ELF-1 (cell line): ENCODE measurements at regions not wholly inside any gene's neighbourhood (a gene's known extent, or its start where the extent isn't known, plus 50 kb on each side); places are given as distances from the start of the nearest gene placed in this dataset.
"Not testable (repeated sequence)": the region's sequence is repeated elsewhere in the genome, so short reads cannot be mapped to it uniquely, and the experiment has no call there.

Source experiments
- DNase-seq: peaks from one replicate; pipeline ENCODE4 v3.0.0-alpha.2; 2016; ENCODE audit warnings: low read depth, low spot score

- no peak for DNase-seq
These were observed 286.7 kb upstream of the ATXN7L3B start for GRCh38 chr12:74250891-74251290.

DNA sequence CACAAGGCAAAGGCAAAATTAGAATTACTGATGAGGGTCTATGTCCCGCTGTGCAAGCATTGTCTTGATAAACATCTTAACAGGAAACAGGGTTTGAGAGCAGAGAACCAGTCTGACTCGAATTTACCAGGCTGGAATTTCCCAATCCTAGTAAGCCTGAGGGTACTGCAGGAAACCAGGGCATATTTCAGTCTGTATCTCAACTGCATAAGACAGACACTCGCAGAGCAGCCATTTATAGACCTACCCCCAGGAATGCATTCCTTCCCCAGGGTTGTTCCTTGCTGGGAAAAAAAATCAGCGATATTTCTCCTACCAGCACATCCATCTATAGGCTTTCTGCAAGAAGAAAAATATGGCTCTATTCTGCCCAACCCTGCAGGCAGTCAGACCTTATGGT is 283.8 kb upstream of the ATXN7L3B start:
- peak; percentile 25 for DNase-seq

DNA sequence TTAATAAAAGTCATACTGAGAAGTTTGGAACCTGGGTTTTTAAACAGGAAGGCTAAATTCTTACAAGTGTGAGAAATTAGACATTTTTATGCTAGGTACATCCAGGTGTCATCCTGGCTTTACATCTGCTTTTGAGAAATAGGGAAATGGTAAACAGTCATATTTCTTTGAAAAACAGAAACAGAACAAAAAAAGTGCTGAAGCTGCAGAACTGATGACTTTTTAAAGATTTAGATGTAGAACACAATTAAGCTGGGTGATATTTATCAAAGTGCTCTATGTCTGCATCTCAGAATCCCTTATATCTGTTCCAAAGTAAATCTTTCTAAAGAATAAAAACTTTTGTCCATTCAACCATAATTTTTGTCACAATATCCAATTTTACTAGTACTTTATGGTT is 282.9 kb upstream of the ATXN7L3B start:
- DNase-seq: no peak

- DNase-seq: no peak
These were observed 278.4 kb upstream of the ATXN7L3B start for GRCh38 chr12:74259199-74259598.

DNA sequence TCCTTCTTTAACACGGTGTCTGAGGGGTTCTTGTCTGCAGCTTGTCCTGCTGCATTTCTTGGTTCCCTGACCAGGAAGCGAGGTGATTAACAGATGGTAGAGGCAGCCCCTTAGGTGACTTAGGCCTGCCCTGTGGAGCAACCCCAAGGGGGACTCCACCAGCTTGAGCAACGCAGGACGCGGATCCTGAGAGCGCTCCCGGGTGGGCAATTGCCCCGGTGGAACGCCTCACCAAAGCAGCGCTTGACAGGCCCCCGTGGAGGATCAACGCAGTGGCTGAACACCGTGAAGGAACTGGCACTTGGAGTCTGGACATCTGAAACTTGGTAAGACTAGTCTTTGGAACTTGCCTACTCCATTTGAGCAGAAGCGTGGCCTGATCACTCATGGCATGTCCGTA is 272.9 kb upstream of the ATXN7L3B start:
- no peak for DNase-seq

- not testable (repeated sequence) for DNase-seq
These were observed 268.3 kb upstream of the ATXN7L3B start for GRCh38 chr12:74269355-74269754.

- DNase-seq: no peak
These were observed 257.4 kb upstream of the ATXN7L3B start for GRCh38 chr12:74280156-74280655.

DNA sequence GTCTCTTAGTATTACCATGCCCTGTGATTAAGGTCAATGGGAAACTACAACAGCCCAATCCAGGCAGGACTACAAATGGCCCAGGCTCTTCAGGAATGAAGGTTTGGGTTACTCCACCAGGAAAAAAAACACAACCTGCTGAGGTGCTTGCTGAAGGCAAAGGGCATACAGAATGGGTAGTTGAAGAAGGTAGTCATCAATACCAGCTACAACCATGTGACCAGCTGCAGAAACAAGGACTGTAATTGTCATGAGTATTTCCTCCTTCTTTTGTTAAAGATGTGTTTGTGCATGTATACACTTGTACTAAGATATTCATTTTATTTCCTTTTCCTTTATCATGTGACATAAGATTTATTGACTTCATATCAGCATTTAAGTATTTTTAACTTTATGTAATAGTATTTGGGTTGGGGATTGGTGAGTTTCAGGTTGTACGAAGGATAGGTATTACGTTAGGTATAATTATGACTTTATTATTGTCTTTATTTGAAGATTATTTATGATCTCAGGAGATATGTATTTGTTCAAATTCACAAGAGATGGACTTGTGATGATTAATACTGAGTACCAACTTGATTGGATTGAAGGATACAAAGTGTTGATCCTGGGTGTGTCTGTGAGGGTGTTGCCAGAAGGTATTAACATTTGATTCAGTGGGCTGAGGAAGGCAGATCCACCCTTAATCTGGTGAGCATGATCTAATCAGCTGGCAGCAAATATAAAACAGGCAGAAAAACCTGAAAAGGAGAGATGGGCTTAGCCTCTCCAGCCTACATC is 256.0 kb upstream of the ATXN7L3B start:
- DNase-seq: not testable (repeated sequence)

- no peak for DNase-seq
These were observed 254.0 kb upstream of the ATXN7L3B start for GRCh38 chr12:74283646-74284045.

DNA sequence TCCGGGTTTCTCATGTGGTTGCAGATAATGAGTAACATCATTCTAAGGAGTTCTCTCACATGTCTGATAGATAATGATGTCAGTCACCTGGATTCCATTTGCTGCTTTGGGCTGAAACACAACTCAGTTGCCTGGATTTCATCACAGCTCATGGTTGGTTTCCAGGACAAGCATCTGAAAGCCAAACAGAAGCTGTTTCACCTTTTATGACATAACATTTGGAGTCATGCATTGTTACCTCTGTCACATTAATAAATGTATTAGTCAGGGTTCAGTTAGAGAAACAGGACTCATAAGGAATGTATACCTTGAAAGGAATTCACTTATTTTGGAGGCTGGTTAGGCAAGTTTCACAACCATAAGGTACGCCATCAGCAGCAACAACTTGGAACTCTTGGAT is 251.9 kb upstream of the ATXN7L3B start:
- no peak for DNase-seq

DNA sequence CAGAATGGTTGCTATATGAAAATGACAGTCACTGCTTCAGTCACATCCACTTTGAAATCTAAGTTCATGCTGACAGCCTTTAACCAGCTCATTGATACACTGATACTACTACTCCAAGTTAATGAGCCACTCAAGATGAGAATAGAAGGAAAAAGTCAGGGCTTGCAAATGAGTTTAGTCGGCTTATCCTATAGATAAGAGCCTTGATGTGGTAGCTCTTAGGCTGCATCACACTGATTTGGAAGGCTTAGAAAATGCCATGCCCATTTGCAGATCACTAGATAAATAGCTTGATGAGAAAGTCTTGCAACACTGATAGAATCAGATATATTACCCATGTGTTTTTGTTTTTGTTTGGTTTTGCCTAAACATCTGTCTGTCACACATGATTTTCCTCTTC is 251.4 kb upstream of the ATXN7L3B start:
- no peak for DNase-seq

DNA sequence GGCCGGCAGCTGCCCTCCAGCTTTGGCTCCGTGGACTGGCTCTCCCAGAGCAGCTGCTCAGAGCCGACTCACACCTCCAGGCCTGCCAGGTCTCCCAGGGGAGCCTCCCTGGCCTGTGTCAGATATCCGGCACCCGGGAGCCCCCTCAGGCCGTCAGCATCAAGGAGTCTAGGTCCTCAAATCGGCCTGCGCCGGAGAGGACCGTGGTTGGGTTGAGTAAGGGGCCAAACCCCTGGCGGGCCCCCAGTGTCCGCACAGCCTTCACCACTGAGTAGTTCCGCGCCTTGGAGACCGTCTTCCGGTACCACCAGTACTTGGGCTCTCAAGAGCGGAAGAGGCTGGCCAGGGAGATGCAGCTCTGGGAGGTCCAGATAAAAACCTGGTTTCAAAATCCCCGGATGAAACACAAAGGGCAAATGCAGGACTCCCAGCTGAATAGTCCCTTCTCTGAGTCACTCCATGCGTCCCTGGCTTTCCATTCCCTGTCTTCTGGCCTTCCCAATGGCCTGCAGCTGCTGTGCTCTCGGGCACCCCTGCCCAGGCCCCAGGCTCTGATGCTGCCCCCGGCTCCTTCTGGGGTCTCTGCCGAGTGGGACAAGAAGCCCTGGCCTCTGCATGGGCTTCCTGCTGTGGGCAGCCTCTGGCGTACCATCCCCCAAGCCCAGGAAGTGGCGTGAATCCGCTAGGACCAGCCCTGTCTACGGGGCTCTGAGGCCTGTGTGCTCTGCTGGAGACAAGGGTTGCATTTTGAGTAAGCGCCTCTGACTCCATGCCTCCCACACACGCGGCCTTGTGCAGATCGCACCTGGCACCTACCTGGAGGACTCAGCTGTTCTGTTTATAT is 245.1 kb upstream of the ATXN7L3B start:
- DNase-seq: peak; percentile 14

- no peak for DNase-seq
These were observed 243.9 kb upstream of the ATXN7L3B start for GRCh38 chr12:74293689-74294131.

GRCh38 chr12:74317078-74317601 is 220.5 kb upstream of the ATXN7L3B start:
- DNase-seq: peak; percentile 30

- no peak for DNase-seq
These were observed 219.9 kb upstream of the ATXN7L3B start for GRCh38 chr12:74317741-74318140.

DNA sequence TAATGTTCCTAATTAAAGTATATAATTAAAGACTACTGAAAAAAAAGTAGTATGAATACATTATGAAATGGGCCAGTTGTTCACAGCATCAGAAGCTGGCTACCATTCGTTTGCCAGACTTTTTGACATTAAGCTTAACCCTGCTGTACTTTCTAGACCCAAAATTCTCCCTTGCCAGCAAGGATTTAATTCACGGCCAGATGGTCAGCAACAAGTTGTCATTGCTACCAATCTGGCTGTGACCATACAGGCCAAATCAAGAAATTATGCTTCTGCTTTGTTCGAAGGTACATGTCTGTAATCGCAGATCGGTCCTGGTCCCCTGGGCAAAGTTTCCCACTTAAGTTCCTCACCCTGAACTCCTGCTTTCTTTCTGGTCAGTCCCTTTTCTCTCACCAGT is 217.7 kb upstream of the ATXN7L3B start:
- DNase-seq: no peak

GRCh38 chr12:74321381-74321780 is 216.3 kb upstream of the ATXN7L3B start:
- DNase-seq: no peak

GRCh38 chr12:74322792-74323191 is 214.8 kb upstream of the ATXN7L3B start:
- DNase-seq: no peak

DNA sequence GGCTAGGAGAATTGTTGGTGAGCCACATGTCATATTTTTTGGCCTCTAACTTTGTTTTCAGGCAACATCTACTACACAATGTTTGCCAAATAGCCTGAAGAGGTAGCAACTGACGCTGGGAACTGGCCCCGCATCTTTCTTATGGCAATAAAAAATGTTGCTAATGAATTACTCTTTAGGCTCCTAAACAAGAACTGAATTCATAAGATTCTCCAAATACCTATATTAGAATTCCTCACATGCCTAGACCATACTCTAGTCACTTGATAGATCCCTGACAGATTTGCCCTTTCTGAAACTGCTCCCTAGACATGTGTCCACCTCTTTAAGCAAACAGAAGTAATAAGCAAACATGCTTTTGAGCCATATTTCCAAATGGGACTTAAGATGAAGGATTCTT is 209.0 kb upstream of the ATXN7L3B start:
- no peak for DNase-seq

- DNase-seq: no peak
These were observed 202.9 kb upstream of the ATXN7L3B start for GRCh38 chr12:74334780-74335179.

DNA sequence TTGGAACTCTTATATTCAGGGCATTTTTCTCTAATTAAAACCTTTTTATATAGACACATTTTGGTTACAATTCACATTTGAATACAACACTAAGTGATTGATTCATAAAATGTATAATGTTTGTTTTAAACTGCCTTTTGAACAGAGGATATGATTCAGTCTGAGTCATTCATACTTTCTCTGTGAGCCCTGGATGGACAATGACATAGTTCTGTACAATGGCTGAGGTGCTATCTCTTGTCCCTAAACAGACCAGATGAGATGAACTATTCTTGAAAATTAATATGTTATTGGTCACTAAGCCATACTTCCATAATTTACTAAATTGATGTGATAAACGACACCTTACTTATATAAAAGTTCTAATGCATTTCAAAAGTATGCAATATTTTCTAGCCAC is 199.7 kb upstream of the ATXN7L3B start:
- DNase-seq: no peak

GRCh38 chr12:74339211-74339610 is 198.4 kb upstream of the ATXN7L3B start:
- DNase-seq: no peak
